Coronary artery (tissue), 2 donors: ENCODE measurements at regions not wholly inside any gene's neighbourhood (a gene's known extent, or its start where the extent isn't known, plus 50 kb on each side); places are given as distances from the start of the nearest gene placed in this dataset.

Experiments
- DNase-seq: peaks from one replicate; pipeline ENCODE4 v3.0.0-alpha.2; 2017; ENCODE audit warnings: low spot score
- H3K27ac ChIP-seq, 2 donors: fragments of 200-600 bp; sonication (generic); one replicate each; pipeline ENCODE4 v1.5.1; 2016 to 2019
- H3K4me3 ChIP-seq: fragments of 200-600 bp; sonication (generic); 2 replicates; pipeline ENCODE4 v1.5.1; 2016; ENCODE audit warnings: mild to moderate bottlenecking, moderate library complexity
- CTCF ChIP-seq: fragments of 200-600 bp; sonication (generic); IDR thresholded peaks from one replicate; pipeline ENCODE4 v1.5.1; 2019; ENCODE audit warnings: antibody characterized with exemption

GRCh38 chr10:91117505-91117904 is 103.0 kb upstream of the PCGF5 start:
- Histone ChIP-seq H3K27ac (no peak overlapping the region), H3K4me3 (no peak overlapping the region)
- no peak for DNase-seq
- no peak for TF ChIP-seq CTCF

- no peak for DNase-seq
- H3K27ac ChIP-seq, result no peak overlapping the region
- no peak for TF ChIP-seq CTCF
- no peak overlapping the region for H3K4me3 ChIP-seq
Measured at GRCh38 chr10:91120348-91120747, 100.1 kb upstream of the PCGF5 start.

- TF ChIP-seq CTCF, result no peak
- DNase-seq, result no peak
- H3K4me3 ChIP-seq, result no peak overlapping the region
- no peak overlapping the region for H3K27ac ChIP-seq
Measured at GRCh38 chr10:91123261-91123660, 97.2 kb upstream of the PCGF5 start.

GRCh38 chr10:91124016-91124415 is 96.4 kb upstream of the PCGF5 start:
- DNase-seq, result no peak
- H3K4me3 ChIP-seq, result no peak overlapping the region
- no peak overlapping the region for H3K27ac ChIP-seq
- TF ChIP-seq CTCF, result no peak

GRCh38 chr10:91126471-91126870 is 94.0 kb upstream of the PCGF5 start:
- no peak for DNase-seq
- Histone ChIP-seq H3K4me3 (no peak overlapping the region), H3K27ac (no peak overlapping the region)
- TF ChIP-seq CTCF, result no peak

GRCh38 chr10:91127341-91128082 is 93.0 kb upstream of the PCGF5 start:
- no peak for TF ChIP-seq CTCF
- H3K27ac ChIP-seq, result no peak overlapping the region
- DNase-seq, result no peak
- no peak overlapping the region for H3K4me3 ChIP-seq

GRCh38 chr10:91135113-91135512 is 85.3 kb upstream of the PCGF5 start:
- no peak for DNase-seq
- H3K27ac ChIP-seq, result no peak overlapping the region
- H3K4me3 ChIP-seq, result no peak overlapping the region
- TF ChIP-seq CTCF, result no peak
